Type B pancreatic cell (in vitro differentiated cells): ENCODE measurements at regions not wholly inside any gene's neighbourhood (a gene's known extent, or its start where the extent isn't known, plus 50 kb on each side); places are given as distances from the start of the nearest gene placed in this dataset.

Experiments
- DNase-seq: peaks from one replicate; pipeline ENCODE4 v3.0.0; 2021; ENCODE audit warnings: mixed read lengths; ENCODE audit not compliant: unreplicated experiment; ENCODE audit errors: extremely low spot score
- H3K27ac Mint-ChIP-seq: 2 replicates; pipeline ENCODE4 v1.8.0; 2021; ENCODE audit warnings: mild to moderate bottlenecking, mixed read lengths
- H3K27me3 Mint-ChIP-seq: 2 replicates; pipeline ENCODE4 v1.8.0; 2021; ENCODE audit warnings: mixed read lengths
- H3K36me3 Mint-ChIP-seq: 2 replicates; pipeline ENCODE4 v1.8.0; 2021; ENCODE audit warnings: mixed read lengths
- H3K4me1 Mint-ChIP-seq: one replicate; pipeline ENCODE4 v1.8.0; 2021; ENCODE audit warnings: mixed read lengths; ENCODE audit not compliant: unreplicated experiment
- H3K4me3 Mint-ChIP-seq: 2 replicates; pipeline ENCODE4 v1.8.0; 2021; ENCODE audit warnings: mild to moderate bottlenecking, mixed read lengths
- H3K9me3 Mint-ChIP-seq: 2 replicates; pipeline ENCODE4 v1.8.0; 2021; ENCODE audit warnings: mixed read lengths
- CTCF ChIP-seq: fragments of 200-600 bp; sonication (generic); conservative IDR thresholded peaks from 2 replicates; pipeline ENCODE4 v1.5.0; 2021; ENCODE audit warnings: antibody characterized with exemption, mild to moderate bottlenecking

- H3K27me3 Mint-ChIP-seq, result peaks cover 14% of the 10 kb centered on the region
- H3K4me1 Mint-ChIP-seq, result peaks cover 31% of the 10 kb centered on the region
- peaks cover 15% of the 10 kb centered on the region for H3K9me3 Mint-ChIP-seq
- DNase-seq, result no peak
- TF ChIP-seq CTCF, result no peak
- no peak overlapping the region for H3K4me3 Mint-ChIP-seq
- no peak overlapping the region for H3K27ac Mint-ChIP-seq
- peaks cover 3% of the 10 kb centered on the region for H3K36me3 Mint-ChIP-seq
Measured at GRCh38 chr9:88829276-88829675, 162.0 kb upstream of the S1PR3 start.

- Mint-ChIP-seq H3K9me3 (peaks cover 6% of the 10 kb centered on the region), H3K4me3 (no peak overlapping the region), H3K27ac (no peak overlapping the region), H3K36me3 (peaks cover 3% of the 10 kb centered on the region), H3K4me1 (peaks cover 35% of the 10 kb centered on the region), H3K27me3 (peaks cover 7% of the 10 kb centered on the region)
- DNase-seq, result no peak
- no peak for TF ChIP-seq CTCF
Measured at GRCh38 chr9:88831713-88832407, 159.4 kb upstream of the S1PR3 start.

GRCh38 chr9:88833946-88834345 is 157.3 kb upstream of the S1PR3 start:
- no peak for TF ChIP-seq CTCF
- no peak for DNase-seq
- Mint-ChIP-seq H3K4me1 (peaks cover 19% of the 10 kb centered on the region), H3K36me3 (peaks cover 3% of the 10 kb centered on the region), H3K9me3 (peaks cover 6% of the 10 kb centered on the region), H3K27me3 (peaks cover 2% of the 10 kb centered on the region), H3K27ac (no peak overlapping the region), H3K4me3 (no peak overlapping the region)

GRCh38 chr9:88835038-88835466 is 156.2 kb upstream of the S1PR3 start:
- no peak for DNase-seq
- Mint-ChIP-seq H3K36me3 (peaks cover 3% of the 10 kb centered on the region), H3K4me3 (no peak overlapping the region)

GRCh38 chr9:88835772-88836171 is 155.5 kb upstream of the S1PR3 start:
- Mint-ChIP-seq H3K4me3 (no peak overlapping the region), H3K9me3 (peaks cover 6% of the 10 kb centered on the region), H3K27ac (no peak overlapping the region), H3K27me3 (peaks cover 2% of the 10 kb centered on the region), H3K36me3 (peaks cover 3% of the 10 kb centered on the region), H3K4me1 (peaks cover 26% of the 10 kb centered on the region)
- no peak for DNase-seq
- TF ChIP-seq CTCF, result no peak

More at GRCh38 chr9:88835038-88835466, 156.2 kb upstream of the S1PR3 start:
- Mint-ChIP-seq H3K27ac (no peak overlapping the region), H3K9me3 (peaks cover 6% of the 10 kb centered on the region), H3K27me3 (peaks cover 2% of the 10 kb centered on the region), H3K4me1 (peaks cover 26% of the 10 kb centered on the region)
- TF ChIP-seq CTCF, result no peak
